ENCODE measurements at regions not wholly inside any gene's neighbourhood (a gene's known extent, or its start where the extent isn't known, plus 50 kb on each side); places are given as distances from the start of the nearest gene placed in this dataset.

DNA sequence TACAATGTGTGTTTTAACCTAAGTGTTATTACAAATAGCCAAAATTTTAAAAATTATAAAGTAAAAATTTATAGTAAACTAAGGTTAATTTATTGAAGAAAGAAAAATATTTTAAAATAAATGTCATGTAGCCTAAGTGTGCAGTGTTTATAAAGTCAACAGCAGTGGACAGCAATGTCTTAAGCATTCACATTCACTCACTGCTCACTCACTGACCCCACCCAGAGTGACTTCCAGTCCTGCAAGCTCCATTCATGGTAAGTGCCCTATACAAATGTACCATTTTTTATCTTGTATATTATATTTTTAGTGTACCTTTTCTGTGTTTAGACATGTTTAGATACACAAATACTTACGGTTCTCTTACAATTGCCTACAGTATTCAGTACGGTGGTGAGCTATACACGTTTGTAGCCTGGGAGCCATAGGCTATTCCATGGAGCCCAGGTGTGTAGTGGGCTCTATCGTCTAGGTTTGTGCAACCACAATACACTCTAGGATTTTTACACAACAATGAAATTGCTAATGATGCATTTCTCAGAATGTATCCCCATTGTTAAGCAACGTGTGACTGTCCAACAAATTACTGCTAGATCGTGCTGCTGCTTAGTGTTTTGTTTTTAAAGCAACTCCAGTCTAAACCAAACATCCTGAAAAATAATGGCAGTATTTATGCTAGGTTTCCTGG, 108.9 kb upstream of the NAMPT start:
- DNase-seq = no peak
- no peaks in the 10 kb centered on the region for H3K36me3 ChIP-seq (ENCODE audit: low read depth)
- no peaks in the 10 kb centered on the region for H3K4me1 ChIP-seq (ENCODE audit: low read depth)
- intact Hi-C loops (cut with DNase I, micrococcal nuclease) = no loop called here
- no peak for ATAC-seq
- H3K4me3 ChIP-seq = no peak overlapping the region
- TF ChIP-seq, protein P1, sequence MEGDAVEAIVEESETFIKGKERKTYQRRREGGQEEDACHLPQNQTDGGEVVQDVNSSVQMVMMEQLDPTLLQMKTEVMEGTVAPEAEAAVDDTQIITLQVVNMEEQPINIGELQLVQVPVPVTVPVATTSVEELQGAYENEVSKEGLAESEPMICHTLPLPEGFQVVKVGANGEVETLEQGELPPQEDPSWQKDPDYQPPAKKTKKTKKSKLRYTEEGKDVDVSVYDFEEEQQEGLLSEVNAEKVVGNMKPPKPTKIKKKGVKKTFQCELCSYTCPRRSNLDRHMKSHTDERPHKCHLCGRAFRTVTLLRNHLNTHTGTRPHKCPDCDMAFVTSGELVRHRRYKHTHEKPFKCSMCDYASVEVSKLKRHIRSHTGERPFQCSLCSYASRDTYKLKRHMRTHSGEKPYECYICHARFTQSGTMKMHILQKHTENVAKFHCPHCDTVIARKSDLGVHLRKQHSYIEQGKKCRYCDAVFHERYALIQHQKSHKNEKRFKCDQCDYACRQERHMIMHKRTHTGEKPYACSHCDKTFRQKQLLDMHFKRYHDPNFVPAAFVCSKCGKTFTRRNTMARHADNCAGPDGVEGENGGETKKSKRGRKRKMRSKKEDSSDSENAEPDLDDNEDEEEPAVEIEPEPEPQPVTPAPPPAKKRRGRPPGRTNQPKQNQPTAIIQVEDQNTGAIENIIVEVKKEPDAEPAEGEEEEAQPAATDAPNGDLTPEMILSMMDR (IDR thresholded peaks at IDR 0.05) = no peak
- no peaks in the 10 kb centered on the region for H3K9me3 ChIP-seq

DNA sequence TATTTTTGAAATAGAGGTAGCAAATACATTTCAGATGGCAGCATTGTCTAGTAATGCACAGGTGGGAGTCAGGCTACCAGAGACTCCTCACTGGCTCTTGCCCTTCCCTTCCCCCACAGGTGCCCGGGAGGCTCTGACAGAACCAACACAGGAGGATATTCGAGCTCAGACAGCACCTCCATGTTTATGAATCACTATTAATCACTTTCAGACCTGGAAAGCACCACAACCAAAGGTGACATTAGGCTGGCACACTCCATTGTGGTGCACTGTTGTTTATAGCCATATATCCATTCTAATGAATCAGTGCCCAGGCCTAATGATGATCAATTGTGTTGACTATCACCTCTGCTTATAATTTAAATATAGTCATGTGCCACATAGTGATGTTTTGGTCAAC, 107.8 kb upstream of the NAMPT start:
- ATAC-seq (no peak), DNase-seq (no peak)
- TF ChIP-seq, protein P1 (IDR thresholded peaks at IDR 0.05) = no peak
- no peaks in the 10 kb centered on the region for H3K4me1 ChIP-seq (ENCODE audit: low read depth)
- H3K4me3 ChIP-seq = no peak overlapping the region
- intact Hi-C loops (cut with DNase I, micrococcal nuclease) = no loop called here
- no peaks in the 10 kb centered on the region for H3K9me3 ChIP-seq
- H3K36me3 ChIP-seq (ENCODE audit: low read depth) = no peaks in the 10 kb centered on the region

DNA sequence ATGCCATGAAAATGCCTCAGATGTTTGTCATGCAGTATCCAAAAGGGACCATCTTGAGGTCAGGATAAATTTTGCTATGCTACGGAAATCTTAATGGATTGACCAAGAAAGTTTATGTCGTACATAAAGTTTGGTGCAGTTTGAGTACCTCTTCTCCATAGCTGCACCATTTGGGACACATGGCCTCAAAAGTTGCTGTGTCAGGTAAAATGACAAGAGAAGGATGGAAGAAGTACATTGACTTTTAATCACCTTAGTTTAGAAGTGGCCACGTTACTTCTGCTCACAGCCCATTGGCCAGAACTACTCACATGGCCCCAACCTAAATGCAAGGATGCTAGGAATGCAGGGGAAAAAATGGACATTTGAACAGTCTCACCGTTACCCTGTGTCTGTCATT, 107.4 kb upstream of the NAMPT start:
- Histone ChIP-seq H3K9me3 (no peaks in the 10 kb centered on the region), H3K4me1 (ENCODE audit: low read depth) (no peaks in the 10 kb centered on the region), H3K36me3 (ENCODE audit: low read depth) (no peaks in the 10 kb centered on the region), H3K4me3 (no peak overlapping the region)
- DNase-seq (no peak), ATAC-seq (no peak)
- intact Hi-C loops (cut with DNase I, micrococcal nuclease) = no loop called here
- TF ChIP-seq, protein P1 (IDR thresholded peaks at IDR 0.05) = no peak

DNA sequence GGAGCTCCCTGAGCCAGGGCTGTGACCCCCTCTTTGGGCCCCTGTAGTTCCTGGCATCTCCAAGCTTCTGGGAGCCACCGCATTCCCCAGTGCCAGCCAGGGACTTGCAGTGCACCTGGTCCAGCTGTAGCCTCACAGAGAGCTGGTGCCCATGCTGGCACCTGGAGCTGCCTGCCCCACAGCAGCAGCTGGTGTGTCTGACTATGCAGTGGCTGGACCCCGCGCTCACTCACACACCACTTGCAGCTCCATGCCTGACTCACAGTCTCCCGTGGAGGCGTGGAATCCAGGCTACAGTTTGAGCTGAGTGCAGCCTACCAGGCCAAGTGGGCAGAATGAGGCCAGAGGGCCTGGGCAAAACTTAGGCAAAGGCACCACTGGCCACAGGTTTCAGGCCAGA, 102.2 kb upstream of the NAMPT start:
- ATAC-seq (no peak), DNase-seq (no peak)
- no peak overlapping the region for H3K4me3 ChIP-seq
- no peaks in the 10 kb centered on the region for H3K4me1 ChIP-seq (ENCODE audit: low read depth)
- H3K36me3 ChIP-seq (ENCODE audit: low read depth) = no peaks in the 10 kb centered on the region
- TF ChIP-seq, protein P1 (IDR thresholded peaks at IDR 0.05) = no peak
- no peaks in the 10 kb centered on the region for H3K9me3 ChIP-seq
- intact Hi-C loops (cut with DNase I, micrococcal nuclease) = no loop called here

DNA sequence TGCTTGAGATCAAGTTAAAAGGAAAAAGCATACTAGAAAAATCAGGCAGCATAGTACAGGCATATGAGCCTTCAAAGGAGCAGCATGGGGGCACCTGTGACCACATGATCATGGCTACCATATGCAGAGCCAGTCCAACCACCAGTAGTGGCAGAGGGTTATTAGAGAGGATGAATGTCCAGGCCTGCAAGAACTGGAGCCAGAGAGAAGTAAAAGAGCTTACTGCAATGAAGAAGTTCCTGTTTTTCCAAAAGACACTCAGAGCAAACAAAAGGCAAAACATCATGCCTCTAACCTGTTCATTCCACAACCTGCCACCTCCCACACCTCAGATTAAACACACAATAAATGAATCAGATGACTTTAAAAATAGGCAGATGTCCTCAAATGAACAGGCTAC, 99.6 kb upstream of the NAMPT start:
- no peak for ATAC-seq
- intact Hi-C loops (cut with DNase I, micrococcal nuclease) = no loop called here
- DNase-seq = no peak
- Histone ChIP-seq H3K9me3 (no peaks in the 10 kb centered on the region), H3K4me3 (no peak overlapping the region), H3K4me1 (ENCODE audit: low read depth) (no peaks in the 10 kb centered on the region), H3K36me3 (ENCODE audit: low read depth) (no peaks in the 10 kb centered on the region)
- TF ChIP-seq, protein P1 (IDR thresholded peaks at IDR 0.05) = no peak

DNA sequence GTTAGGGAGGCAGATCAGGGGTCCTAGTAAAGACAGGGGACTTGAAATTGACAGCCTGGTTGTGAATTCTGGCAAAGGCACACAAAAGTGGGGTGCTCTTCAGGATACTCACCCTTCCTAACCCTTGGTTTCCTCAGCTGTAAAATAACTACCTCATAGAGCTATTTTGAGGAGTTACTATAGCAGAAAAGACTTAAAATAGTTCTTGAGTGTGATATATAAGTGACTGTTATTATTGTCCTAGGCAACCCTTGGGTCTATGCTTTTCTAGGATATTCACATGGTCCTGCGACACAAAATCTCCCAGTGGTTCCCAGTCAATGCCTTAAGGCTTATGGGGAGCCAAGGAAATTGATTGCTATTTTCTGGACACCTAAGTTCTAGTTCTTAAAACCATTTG, 98.1 kb upstream of the NAMPT start:
- TF ChIP-seq, protein P1 (IDR thresholded peaks at IDR 0.05) = no peak
- ATAC-seq = no peak
- intact Hi-C loops (cut with DNase I, micrococcal nuclease) = no loop called here
- no peaks in the 10 kb centered on the region for H3K4me1 ChIP-seq (ENCODE audit: low read depth)
- no peak overlapping the region for H3K4me3 ChIP-seq
- no peaks in the 10 kb centered on the region for H3K9me3 ChIP-seq
- no peaks in the 10 kb centered on the region for H3K36me3 ChIP-seq (ENCODE audit: low read depth)
- no peak for DNase-seq
